GM19467 (cell line): ENCODE measurements at regions not wholly inside any gene's neighbourhood (a gene's known extent, or its start where the extent isn't known, plus 50 kb on each side); places are given as distances from the start of the nearest gene placed in this dataset.

Experiments
- ATAC-seq: cut with Tn5 transposase; IDR thresholded peaks from one replicate; pipeline ENCODE4 v1.9.1; 2021; ENCODE audit warnings: mild to moderate bottlenecking, moderate library complexity; ENCODE audit not compliant: unreplicated experiment

DNA sequence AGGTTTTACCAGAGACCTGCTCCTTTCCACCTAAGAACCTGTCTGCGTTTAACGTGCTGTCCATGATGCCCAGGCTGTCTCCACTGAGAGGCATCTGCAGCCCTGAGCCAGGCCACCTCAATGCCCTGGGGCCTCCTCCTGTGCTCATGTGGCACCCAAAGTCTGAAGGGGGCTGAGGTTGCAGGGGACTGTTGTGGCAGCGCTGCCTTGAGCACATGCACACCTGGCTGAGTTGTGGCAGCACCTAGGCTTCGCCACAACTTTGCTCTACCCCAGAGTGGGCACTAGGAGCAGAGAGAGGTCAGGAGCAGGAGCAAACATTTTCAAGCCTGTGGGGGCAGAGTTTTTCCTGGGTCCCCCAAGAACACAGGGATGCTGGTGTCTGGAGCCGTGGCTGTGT is 1527.1 kb downstream of the PLA2G4A start:
- no peak for ATAC-seq

DNA sequence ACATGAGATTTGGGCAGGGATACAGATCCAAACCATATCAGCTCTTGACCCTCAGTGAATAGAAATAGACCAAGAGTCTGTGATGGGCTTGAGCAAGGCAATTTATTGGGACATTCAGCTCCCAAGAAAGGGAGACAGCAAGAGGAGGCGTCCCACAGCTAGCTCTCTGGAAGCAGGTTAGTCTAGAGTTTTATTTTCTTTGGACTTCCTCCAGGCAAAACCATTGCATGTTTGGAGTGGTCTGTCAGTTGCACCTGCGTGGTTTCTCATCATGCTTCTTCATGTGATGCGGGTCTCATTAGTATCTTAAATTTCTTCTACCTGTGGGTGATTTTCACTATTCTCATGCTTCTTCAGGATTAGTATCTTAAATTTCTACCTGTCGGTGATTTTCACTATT is 1530.6 kb downstream of the PLA2G4A start:
- ATAC-seq, result no peak

GRCh38 chr1:188363943-188364342 is 1535.2 kb downstream of the PLA2G4A start:
- no peak for ATAC-seq

DNA sequence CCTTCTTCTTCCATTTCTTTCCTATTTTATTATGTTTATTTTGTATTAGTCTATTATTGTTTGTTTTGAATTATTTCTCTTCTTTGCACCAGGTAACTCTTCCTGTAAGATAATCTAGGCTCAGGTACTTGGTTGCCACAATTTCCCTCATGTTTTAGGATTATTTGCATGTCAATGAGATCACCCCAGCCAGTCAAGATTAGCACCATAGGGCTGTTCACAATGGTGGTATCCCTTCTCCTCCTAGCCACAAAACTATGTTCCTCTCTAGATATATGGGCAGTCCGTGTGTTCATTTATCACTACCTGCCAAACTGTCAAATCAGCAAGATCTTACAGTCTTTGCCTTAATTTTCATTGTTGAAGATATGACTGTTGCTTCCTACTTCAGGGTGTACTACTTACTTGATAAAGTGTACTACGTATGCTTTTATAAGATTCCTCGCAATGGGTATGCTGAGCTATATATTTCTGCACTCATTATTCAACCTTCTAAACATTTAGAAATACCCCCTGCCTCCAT is 1536.2 kb downstream of the PLA2G4A start:
- ATAC-seq, result no peak

- ATAC-seq, result no peak
These were observed 1537.1 kb downstream of the PLA2G4A start for GRCh38 chr1:188365874-188366273.

DNA sequence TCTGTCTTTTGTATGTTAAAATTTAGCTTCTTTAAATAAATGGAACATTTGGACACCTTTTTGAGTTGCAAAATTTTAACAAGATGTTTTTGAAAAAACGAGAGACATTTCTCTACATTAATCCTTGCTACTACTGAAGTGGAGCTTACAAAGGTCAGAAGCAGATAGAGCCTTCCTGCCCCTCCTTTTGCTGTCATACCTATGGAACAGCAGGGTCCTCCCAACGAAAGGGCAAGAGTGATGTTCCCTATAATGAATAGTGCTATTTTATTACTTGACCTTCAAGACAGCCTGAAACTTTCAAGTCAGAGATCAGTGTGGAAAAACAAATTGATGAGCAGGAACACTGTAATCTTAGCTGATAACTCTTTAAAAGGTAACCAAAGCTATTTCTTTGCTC is 1538.9 kb downstream of the PLA2G4A start:
- ATAC-seq, result no peak

DNA sequence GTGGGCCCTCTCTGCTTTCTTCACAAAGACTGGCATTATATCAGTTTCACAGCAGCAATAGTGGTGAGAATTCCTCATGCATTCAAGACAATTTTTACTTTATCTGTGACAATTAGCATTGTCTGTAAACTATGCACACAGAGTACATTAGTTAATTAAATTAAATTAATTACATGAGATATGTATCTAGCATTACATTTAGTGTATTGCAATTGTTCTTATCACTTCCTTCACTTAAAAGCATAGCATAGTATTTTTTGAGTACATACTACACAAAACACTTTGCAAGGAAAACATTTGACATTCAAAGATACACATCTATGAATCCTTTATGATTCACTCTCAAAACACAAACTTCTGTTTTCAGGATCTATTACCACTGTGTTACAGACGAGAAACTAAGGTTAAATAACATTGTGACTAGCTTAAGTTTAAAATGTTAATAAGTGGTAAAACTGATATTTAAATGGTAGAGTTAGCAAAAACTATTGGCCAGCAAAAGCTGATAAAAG is 1542.6 kb downstream of the PLA2G4A start:
- ATAC-seq, result no peak

DNA sequence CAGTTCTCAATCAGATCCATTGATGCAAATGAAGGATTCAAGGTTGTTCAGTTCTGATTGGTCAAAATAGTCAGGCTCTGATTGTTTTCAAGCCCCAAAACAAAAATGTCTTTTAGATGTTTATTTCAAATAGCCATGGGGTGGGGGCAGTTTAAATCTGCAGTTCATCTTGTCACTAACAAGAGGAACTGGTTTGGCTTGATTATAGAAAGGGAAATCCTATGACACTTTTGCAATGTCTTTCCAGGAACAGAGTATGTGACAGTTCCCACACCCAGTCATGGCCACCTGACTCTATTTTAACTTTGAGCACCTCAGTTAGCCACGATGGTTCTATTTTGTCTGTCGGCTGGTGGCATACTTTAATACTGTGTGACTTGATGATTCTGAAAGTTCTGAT is 1544.1 kb downstream of the PLA2G4A start:
- no peak for ATAC-seq

- no peak for ATAC-seq
These were observed 1554.1 kb downstream of the PLA2G4A start for GRCh38 chr1:188382851-188383250.

- ATAC-seq, result no peak
These were observed 1557.4 kb downstream of the PLA2G4A start for GRCh38 chr1:188386161-188386560.

DNA sequence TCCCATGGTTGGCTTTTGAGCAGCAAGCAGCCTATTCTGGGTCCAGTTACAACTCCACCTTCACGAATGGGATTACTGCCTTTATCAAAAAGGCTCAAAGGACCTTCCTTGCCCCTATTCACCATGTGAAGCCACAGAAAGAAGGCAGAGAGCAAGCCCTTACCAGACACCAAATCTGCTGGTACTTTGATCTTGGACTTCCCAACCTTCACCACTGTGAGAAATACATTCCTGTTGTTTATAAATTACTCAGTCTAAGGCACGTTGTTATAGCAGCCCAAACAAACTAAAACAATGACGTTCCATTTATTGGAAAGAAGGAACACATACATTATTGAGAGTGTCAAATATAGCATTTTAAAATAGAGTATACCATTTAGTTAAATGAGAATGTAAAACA is 1557.9 kb downstream of the PLA2G4A start:
- no peak for ATAC-seq

- no peak for ATAC-seq
These were observed 1565.9 kb downstream of the PLA2G4A start for GRCh38 chr1:188394677-188395076.

- no peak for ATAC-seq
These were observed 1568.8 kb downstream of the PLA2G4A start for GRCh38 chr1:188397521-188397920.

DNA sequence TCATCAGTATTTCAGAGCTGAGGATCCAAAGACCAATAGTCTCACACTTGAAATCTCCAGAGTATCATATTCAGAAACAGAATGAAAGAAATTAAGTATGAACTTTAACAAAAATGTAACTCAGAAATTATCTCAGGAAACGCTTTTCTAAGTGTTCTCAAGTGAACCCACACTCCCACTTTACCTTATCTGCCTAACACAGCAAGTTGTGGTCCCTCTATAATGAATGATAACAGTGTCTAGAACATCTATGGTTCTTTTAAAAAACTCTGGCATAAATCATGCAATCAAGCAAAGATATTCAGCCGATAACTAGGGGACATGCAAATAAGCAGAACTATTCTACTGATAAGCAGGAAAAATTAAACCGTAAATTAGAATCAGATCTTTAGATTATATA is 1574.2 kb downstream of the PLA2G4A start:
- ATAC-seq, result no peak

DNA sequence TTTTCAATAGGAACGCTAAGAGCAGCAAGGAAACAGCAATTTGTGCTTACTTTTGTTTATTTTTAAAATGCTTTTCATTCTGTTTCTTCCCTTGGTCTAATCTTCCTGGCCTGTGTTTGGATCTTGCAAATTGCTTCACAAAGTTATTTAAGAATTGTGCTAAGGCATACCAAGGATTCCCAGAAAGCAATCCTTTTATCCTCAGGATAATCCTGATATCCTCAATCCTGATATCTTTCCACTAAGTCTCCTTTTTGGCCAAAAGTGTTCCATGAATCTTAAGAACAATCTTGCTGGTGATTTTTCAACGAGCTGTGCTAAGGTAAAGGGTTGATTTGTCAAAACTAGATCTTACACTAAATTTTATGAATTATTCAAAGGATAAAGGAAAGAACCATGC is 1577.9 kb downstream of the PLA2G4A start:
- ATAC-seq, result no peak

- ATAC-seq, result no peak
These were observed 1591.4 kb downstream of the PLA2G4A start for GRCh38 chr1:188420177-188420576.

GRCh38 chr1:188423073-188423472 is 1594.3 kb downstream of the PLA2G4A start:
- ATAC-seq, result no peak

DNA sequence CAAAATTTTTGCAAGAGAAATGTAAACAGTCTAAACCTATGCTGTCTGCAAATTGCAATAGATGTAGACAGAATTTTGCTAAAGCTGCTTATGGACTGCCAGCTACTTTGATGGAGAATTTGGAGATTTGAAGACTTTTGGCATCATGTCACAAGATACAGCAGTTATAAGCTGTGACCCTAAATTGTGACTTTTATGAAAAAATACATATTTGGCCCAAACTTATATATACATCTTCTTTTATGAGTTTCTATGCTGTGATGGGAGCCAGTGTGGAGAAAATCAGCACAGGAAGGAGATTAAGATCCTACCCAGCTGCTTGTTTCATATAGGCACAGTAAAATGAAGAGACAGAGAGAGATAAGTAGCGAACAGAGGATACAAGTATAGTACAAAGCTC is 1595.4 kb downstream of the PLA2G4A start:
- no peak for ATAC-seq

- ATAC-seq, result no peak
These were observed 1596.9 kb downstream of the PLA2G4A start for GRCh38 chr1:188425687-188426086.

- ATAC-seq, result no peak
These were observed 1597.8 kb downstream of the PLA2G4A start for GRCh38 chr1:188426561-188426960.

DNA sequence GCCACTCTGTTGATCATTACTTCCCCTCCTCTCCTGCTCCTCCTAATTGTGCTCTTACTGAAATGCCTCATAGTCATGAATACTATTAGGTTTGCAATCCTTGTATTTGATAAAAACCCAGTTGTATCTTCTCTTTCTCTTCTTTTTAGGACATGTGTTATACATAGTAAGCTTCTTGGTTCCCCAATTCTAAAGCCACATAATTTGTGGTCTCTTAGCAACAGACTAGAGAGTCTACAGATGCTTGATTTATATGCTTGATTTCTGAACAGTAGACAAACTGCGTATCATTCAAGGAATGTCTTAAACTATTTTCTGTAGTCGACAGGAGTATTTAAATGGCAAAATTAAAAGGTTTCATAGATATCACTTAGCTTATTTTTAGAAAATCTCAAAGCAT is 1598.9 kb downstream of the PLA2G4A start:
- ATAC-seq, result no peak

DNA sequence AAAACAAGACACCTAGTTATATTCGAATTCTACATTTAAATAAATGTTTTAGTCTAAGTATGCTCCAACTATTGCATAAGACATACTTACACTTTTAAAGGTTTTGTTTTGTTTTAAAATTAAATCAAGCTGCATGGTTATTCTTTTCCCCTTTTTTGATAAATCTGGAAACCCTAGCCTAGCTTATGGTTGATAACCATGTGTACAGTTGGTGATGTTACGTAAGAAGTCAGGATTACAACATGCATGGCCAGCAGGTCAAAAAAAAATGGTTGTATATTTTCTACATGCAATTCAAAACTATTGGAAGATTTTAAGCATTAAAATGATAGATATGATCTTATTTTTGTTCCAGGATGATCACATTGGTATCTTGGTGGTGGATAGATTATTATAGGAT is 1600.6 kb downstream of the PLA2G4A start:
- no peak for ATAC-seq

GRCh38 chr1:188432427-188432826 is 1603.7 kb downstream of the PLA2G4A start:
- no peak for ATAC-seq
